Activated CD8-positive, alpha-beta memory T cell treated with anti-CD3 and anti-CD28 coated beads, Interleukin-2, amount 50 U/mL, for 4 hours (primary cell): ENCODE measurements at regions not wholly inside any gene's neighbourhood (a gene's known extent, or its start where the extent isn't known, plus 50 kb on each side); places are given as distances from the start of the nearest gene placed in this dataset.
"Not testable (repeated sequence)": the region's sequence is repeated elsewhere in the genome, so short reads cannot be mapped to it uniquely, and the experiment has no call there.

ENCODE experiments used
- DNase-seq: peaks from one replicate; pipeline ENCODE4 v3.0.0-alpha.2; 2020

GRCh38 chr3:87478716-87479115 lies 202.3 kb upstream of the POU1F1 start:
- DNase-seq = no peak

- no peak for DNase-seq
Observed at GRCh38 chr3:87473944-87474343, 197.6 kb upstream of the POU1F1 start.

- DNase-seq = no peak
Observed at GRCh38 chr3:87468938-87469337, 192.6 kb upstream of the POU1F1 start.

- no peak for DNase-seq
Observed at GRCh38 chr3:87468235-87468634, 191.9 kb upstream of the POU1F1 start.

- no peak for DNase-seq
Observed at GRCh38 chr3:87462228-87462627, 185.8 kb upstream of the POU1F1 start.

GRCh38 chr3:87461443-87461842 lies 185.1 kb upstream of the POU1F1 start:
- no peak for DNase-seq

- no peak for DNase-seq
Observed at GRCh38 chr3:87461036-87461435, 184.7 kb upstream of the POU1F1 start.

GRCh38 chr3:87448558-87448957 lies 172.2 kb upstream of the POU1F1 start:
- DNase-seq = no peak

- no peak for DNase-seq
Observed at GRCh38 chr3:87446849-87447387, 170.5 kb upstream of the POU1F1 start.

- no peak for DNase-seq
Observed at GRCh38 chr3:87442470-87442869, 166.1 kb upstream of the POU1F1 start.

- DNase-seq = no peak
Observed at GRCh38 chr3:87437765-87438164, 161.4 kb upstream of the POU1F1 start.

GRCh38 chr3:87436781-87437543 lies 160.6 kb upstream of the POU1F1 start:
- no peak for DNase-seq

GRCh38 chr3:87435926-87436620 lies 159.7 kb upstream of the POU1F1 start:
- DNase-seq = no peak

GRCh38 chr3:87433445-87433844 lies 157.1 kb upstream of the POU1F1 start:
- not testable (repeated sequence) for DNase-seq

GRCh38 chr3:87426918-87427317 lies 150.5 kb upstream of the POU1F1 start:
- no peak for DNase-seq

- no peak for DNase-seq
Observed at GRCh38 chr3:87425056-87425455, 148.7 kb upstream of the POU1F1 start.

- no peak for DNase-seq
Observed at GRCh38 chr3:87423336-87423735, 147.0 kb upstream of the POU1F1 start.

- no peak for DNase-seq
Observed at GRCh38 chr3:87422333-87422732, 145.9 kb upstream of the POU1F1 start.

- no peak for DNase-seq
Observed at GRCh38 chr3:87420171-87420570, 143.8 kb upstream of the POU1F1 start.

- DNase-seq = no peak
Observed at GRCh38 chr3:87414271-87414670, 137.9 kb upstream of the POU1F1 start.

- no peak for DNase-seq
Observed at GRCh38 chr3:87413814-87414213, 137.4 kb upstream of the POU1F1 start.

- DNase-seq = no peak
Observed at GRCh38 chr3:87410110-87410509, 133.7 kb upstream of the POU1F1 start.

GRCh38 chr3:87398168-87398801 lies 121.9 kb upstream of the POU1F1 start:
- no peak for DNase-seq

GRCh38 chr3:87397211-87397610 lies 120.8 kb upstream of the POU1F1 start:
- DNase-seq = no peak
